Colonic mucosa (tissue), 4 donors: ENCODE measurements at regions not wholly inside any gene's neighbourhood (a gene's known extent, or its start where the extent isn't known, plus 50 kb on each side); places are given as distances from the start of the nearest gene placed in this dataset.
A peak's percentile ranks its signal among the peaks of the same experiment; 100 is the strongest.

Experiments
- DNase-seq: peaks from one replicate; pipeline ENCODE4 v3.0.0-alpha.2; 2020
- H3K27ac ChIP-seq: fragments of 200-600 bp; one replicate; pipeline ENCODE4 v1.8.0; 2021
- H3K27me3 ChIP-seq: fragments of 200-600 bp; one replicate; pipeline ENCODE4 v1.8.0; 2021
- H3K36me3 ChIP-seq: fragments of 200-600 bp; one replicate; pipeline ENCODE4 v1.8.0; 2021
- H3K4me1 ChIP-seq: fragments of 200-600 bp; one replicate; pipeline ENCODE4 v1.8.0; 2021; ENCODE audit warnings: mild to moderate bottlenecking
- H3K4me3 ChIP-seq: fragments of 200-600 bp; one replicate; pipeline ENCODE4 v1.8.0; 2021
- H3K9ac ChIP-seq, 2 donors: one replicate each; pipeline ENCODE4 v1.7.0; 2013; ENCODE audit warnings: control low read depth in 2 of 2, low read depth in 2 of 2, low read length in 2 of 2
- H3K9me3 ChIP-seq: fragments of 200-600 bp; one replicate; pipeline ENCODE4 v1.8.0; 2021
- intact Hi-C: fragments of 100-400 bp; cut with DNase I; formaldehyde crosslinking; loops from one replicate; pipeline ENCODE4 v1.14.1; 2022
- TF ChIP-seq, protein P1 (sequence below): fragments of 200-600 bp; IDR thresholded peaks from one replicate; pipeline ENCODE4 v1.8.0; 2022; ENCODE audit warnings: antibody characterized with exemption, mild to moderate bottlenecking
- donor health status: healthy.
- donor health status: DM: no; HTN: no; CAD: no.
- donor health status: DM: no; HTN: no; CAD: no.

DNA sequence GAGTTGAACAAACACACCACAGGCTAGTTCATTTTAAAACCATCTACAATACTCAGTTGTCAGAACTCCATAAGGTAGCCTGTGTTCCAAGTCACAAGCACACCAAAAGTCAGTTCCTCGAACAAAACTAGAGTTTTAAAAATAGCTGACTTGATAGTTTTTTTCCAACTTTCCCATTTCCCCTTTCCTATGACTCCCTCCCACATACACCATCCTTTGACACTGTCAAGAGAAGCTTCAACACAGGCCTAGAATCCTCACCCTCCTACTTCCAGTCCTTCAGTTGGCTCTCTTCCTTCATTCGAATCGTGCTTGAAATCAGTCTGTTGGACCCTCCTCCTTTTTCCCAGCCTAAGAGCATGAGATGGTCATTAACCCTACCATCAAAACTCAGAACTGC is 105.7 kb upstream of the AKIP1 start:
- TF ChIP-seq, protein P1, sequence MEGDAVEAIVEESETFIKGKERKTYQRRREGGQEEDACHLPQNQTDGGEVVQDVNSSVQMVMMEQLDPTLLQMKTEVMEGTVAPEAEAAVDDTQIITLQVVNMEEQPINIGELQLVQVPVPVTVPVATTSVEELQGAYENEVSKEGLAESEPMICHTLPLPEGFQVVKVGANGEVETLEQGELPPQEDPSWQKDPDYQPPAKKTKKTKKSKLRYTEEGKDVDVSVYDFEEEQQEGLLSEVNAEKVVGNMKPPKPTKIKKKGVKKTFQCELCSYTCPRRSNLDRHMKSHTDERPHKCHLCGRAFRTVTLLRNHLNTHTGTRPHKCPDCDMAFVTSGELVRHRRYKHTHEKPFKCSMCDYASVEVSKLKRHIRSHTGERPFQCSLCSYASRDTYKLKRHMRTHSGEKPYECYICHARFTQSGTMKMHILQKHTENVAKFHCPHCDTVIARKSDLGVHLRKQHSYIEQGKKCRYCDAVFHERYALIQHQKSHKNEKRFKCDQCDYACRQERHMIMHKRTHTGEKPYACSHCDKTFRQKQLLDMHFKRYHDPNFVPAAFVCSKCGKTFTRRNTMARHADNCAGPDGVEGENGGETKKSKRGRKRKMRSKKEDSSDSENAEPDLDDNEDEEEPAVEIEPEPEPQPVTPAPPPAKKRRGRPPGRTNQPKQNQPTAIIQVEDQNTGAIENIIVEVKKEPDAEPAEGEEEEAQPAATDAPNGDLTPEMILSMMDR, result no peak
- intact Hi-C loops, result no loop called here
- Histone ChIP-seq H3K27me3 (no peaks in the 10 kb centered on the region), H3K27ac (no peak overlapping the region), H3K4me3 (no peak overlapping the region), H3K9ac (no peak overlapping the region), H3K9me3 (no peaks in the 10 kb centered on the region), H3K4me1 (peaks cover 4% of the 10 kb centered on the region), H3K36me3 (no peaks in the 10 kb centered on the region)
- no peak for DNase-seq

DNA sequence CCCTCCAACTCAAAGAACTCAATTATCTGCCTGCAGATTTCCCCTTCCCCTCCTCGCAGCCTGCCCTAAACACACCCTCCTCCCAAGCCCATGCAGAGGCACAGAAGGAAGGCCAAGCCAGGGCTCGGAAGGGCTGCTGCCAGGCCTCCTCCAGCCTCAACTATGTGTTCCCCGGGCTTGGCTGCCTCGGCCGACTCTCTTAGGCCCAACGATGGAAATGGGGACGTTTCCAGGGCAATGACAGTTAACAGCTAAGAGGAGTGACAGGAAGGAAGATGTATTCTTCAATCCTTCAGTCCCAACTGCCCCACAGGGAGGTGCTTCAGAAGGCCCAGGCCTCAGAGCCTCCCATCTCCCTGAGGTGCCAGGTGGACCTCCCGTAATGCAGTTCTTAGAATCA is 104.0 kb upstream of the AKIP1 start:
- Histone ChIP-seq H3K4me3 (no peak overlapping the region), H3K9ac (peak overlapping the region; percentile 38 to 91), H3K27ac (peak overlapping the region; percentile 94), H3K27me3 (no peaks in the 10 kb centered on the region), H3K9me3 (no peaks in the 10 kb centered on the region), H3K36me3 (no peaks in the 10 kb centered on the region), H3K4me1 (peaks cover 4% of the 10 kb centered on the region)
- TF ChIP-seq, protein P1, result no peak
- no peak for DNase-seq
- intact Hi-C loops, result no loop called here

DNA sequence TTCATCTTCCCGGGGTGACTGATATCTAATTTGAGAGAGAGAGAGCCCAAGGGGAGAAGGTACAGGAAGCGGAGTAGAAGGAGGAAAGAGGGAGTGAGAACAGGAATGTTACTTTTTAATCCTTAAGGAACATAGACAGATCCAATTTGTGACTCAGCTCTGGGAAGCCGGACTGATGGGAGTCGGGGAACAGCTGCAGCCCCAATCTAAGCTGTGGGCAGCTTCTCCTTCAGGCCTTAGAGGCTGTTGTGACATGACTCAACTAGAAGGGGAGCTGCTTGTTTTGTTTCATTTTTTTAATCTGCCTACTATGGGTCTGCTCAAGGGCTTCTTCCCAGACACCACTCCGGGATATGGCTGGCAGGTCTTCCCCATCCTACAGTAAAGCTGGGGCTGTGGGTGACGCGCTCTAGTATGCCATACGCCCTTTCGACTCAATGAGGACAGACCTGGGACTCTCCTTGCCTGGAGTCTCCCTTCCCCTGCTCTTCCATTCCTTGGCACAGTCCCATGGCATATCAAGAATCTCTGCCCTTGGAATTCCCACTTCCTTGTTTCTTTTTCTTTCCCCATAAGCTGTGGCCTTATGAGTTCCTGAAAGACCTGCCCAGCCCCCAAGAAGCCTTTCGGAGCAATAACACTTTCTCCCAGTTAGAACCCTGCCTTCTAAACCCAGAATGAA is 103.3 kb upstream of the AKIP1 start:
- Histone ChIP-seq H3K27me3 (no peaks in the 10 kb centered on the region), H3K36me3 (no peaks in the 10 kb centered on the region), H3K9ac (peak overlapping the region; percentile 38 to 91), H3K4me3 (peak overlapping the region; percentile 16), H3K27ac (peak overlapping the region; percentile 94), H3K9me3 (no peaks in the 10 kb centered on the region), H3K4me1 (peaks cover 4% of the 10 kb centered on the region)
- TF ChIP-seq, protein P1, result no peak
- intact Hi-C loops, result no loop called here
- peak; percentile 73 for DNase-seq

DNA sequence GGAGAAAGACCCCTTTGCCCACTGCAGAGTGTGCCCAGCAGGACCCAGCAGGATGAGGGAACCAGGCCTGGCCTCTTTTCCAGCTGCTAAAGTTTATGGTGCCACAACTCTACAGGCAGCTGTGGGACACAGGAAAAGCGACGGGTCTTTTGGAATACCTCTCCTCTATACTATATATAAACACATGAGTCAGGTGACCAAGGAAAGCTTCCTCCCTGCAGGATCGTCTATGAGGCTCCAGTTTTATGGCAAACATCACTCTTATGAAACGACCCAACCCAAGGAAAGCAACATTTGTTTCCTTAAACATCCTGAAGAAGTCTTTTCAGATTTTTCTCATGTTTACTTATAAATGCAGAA is 102.8 kb upstream of the AKIP1 start:
- H3K9ac ChIP-seq, result peak overlapping the region; percentile 38 to 91
- no peaks in the 10 kb centered on the region for H3K27me3 ChIP-seq
- H3K36me3 ChIP-seq, result no peaks in the 10 kb centered on the region
- peak overlapping the region; percentile 94 for H3K27ac ChIP-seq
- DNase-seq, result peak; percentile 37
- intact Hi-C loops, result no loop called here
- peaks cover 4% of the 10 kb centered on the region for H3K4me1 ChIP-seq
- H3K4me3 ChIP-seq, result peak overlapping the region; percentile 16
- TF ChIP-seq, protein P1, result no peak
- no peaks in the 10 kb centered on the region for H3K9me3 ChIP-seq

DNA sequence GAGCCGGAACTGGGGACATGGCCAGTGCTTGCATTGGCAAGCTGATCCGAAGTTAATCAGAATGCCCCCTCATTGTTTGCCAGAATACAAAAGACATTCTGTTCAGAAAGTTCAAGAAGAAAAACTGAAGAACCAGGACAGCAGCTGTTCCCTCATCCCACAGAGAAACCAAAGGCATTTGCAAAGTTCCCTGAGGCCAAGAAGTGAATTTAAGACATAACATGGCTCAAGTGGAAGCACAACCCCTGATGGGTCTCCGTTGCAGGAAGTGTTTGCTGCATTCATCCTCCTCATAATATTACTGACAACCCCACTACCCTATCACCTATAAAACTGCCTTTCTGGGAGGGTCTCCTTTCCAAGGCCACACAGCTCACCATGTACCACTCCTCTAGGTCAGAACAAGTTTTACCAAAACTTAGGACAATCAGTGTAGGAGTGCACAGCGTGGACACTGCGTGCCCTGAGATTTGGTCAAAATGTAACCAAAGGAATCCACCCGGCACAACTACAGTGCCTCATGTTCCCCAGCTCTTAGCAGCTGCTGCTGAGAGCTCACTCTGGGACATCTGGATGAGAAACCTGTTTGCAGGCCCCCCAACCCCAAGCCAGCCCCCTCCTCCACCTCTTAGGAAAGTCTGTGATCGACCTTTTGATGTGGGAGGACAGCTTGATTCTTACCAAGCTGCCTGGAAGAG is 101.6 kb upstream of the AKIP1 start:
- no peaks in the 10 kb centered on the region for H3K27me3 ChIP-seq
- peak overlapping the region; percentile 75 to 91 for H3K9ac ChIP-seq
- peaks cover 11% of the 10 kb centered on the region for H3K4me1 ChIP-seq
- no peaks in the 10 kb centered on the region for H3K9me3 ChIP-seq
- peak overlapping the region; percentile 94 for H3K27ac ChIP-seq
- TF ChIP-seq, protein P1, result no peak
- H3K36me3 ChIP-seq, result no peaks in the 10 kb centered on the region
- intact Hi-C loops, result no loop called here
- no peak for DNase-seq
- peak overlapping the region; percentile 63 for H3K4me3 ChIP-seq
